WTC11 (cell line): ENCODE measurements at regions not wholly inside any gene's neighbourhood (a gene's known extent, or its start where the extent isn't known, plus 50 kb on each side); places are given as distances from the start of the nearest gene placed in this dataset.

Experiments used
- ATAC-seq: fragments of 200-7000 bp; cut with Tn5 transposase; 2 replicates; pipeline ENCODE4 v1.10.0; 2021; ENCODE audit warnings: mild to moderate bottlenecking, moderate library complexity
- CTCF ChIA-PET: fragments of 300-600 bp; sonication (Branson Sonifier 250); formaldehyde crosslinking; loops from one replicate; lab custom pipeline; 2021; ENCODE audit warnings: antibody characterized with exemption; lab: Charles Lee
- POLR2A ChIA-PET: fragments of 350-600 bp; sonication (Branson Sonifier 250); formaldehyde crosslinking; loops from one replicate; lab custom pipeline; 2021; ENCODE audit warnings: antibody characterized with exemption; lab: Charles Lee
- DNase-seq: peaks from one replicate; pipeline ENCODE4 v3.0.0; 2021; ENCODE audit warnings: low spot score
- H3K27ac Mint-ChIP-seq: 2 replicates; pipeline ENCODE4 v1.8.0; 2021; ENCODE audit warnings: mixed read lengths
- H3K27me3 Mint-ChIP-seq: 2 replicates; pipeline ENCODE4 v1.8.0; 2021; ENCODE audit warnings: low read depth, mild to moderate bottlenecking, moderate library complexity, mixed read lengths
- H3K36me3 Mint-ChIP-seq: 2 replicates; pipeline ENCODE4 v1.8.0; 2021; ENCODE audit warnings: mixed read lengths
- H3K4me1 Mint-ChIP-seq: 2 replicates; pipeline ENCODE4 v1.8.0; 2022; ENCODE audit warnings: mixed read lengths
- H3K4me3 Mint-ChIP-seq: 2 replicates; pipeline ENCODE4 v1.8.0; 2021; ENCODE audit warnings: mild to moderate bottlenecking, moderate library complexity, mixed read lengths
- H3K9me3 Mint-ChIP-seq: 2 replicates; pipeline ENCODE4 v1.8.0; 2021; ENCODE audit warnings: mixed read lengths
- AFF4 ChIP-seq: sonication (generic); formaldehyde crosslinking; IDR thresholded peaks from 2 replicates; pipeline ENCODE4 v1.8.1; 2023; ENCODE audit warnings: mild to moderate bottlenecking, missing genetic modification reagents, borderline replicate concordance
- ARID4B ChIP-seq: sonication (generic); formaldehyde crosslinking; IDR thresholded peaks from 2 replicates; pipeline ENCODE4 v1.8.0; 2023; ENCODE audit warnings: missing genetic modification reagents, mild to moderate bottlenecking, borderline replicate concordance
- ATF2 ChIP-seq: sonication (generic); formaldehyde crosslinking; IDR thresholded peaks from 2 replicates; pipeline ENCODE4 v1.8.1; 2022; ENCODE audit warnings: low read depth, missing genetic modification reagents, borderline replicate concordance
- EMX1 ChIP-seq: fragments of 250-450 bp; sonication (Bioruptor Pico); IDR thresholded peaks from 2 replicates; pipeline ENCODE4 v1.8.0; 2021; ENCODE audit warnings: mild to moderate bottlenecking
- FOXK1 ChIP-seq: sonication (generic); formaldehyde crosslinking; IDR thresholded peaks from 2 replicates; pipeline ENCODE4 v1.8.0; 2022; ENCODE audit warnings: mild to moderate bottlenecking, moderate library complexity, missing genetic modification reagents
- JAZF1 ChIP-seq: fragments of 250-450 bp; sonication (Bioruptor Pico); IDR thresholded peaks from 2 replicates; pipeline ENCODE4 v1.9.0; 2021; ENCODE audit warnings: moderate library complexity, mild to moderate bottlenecking, inconsistent platforms
- KAT7 ChIP-seq: sonication (generic); formaldehyde crosslinking; IDR thresholded peaks from 2 replicates; pipeline ENCODE4 v1.8.1; 2023; ENCODE audit warnings: missing genetic modification reagents, mild to moderate bottlenecking, borderline replicate concordance
- NR1H2 ChIP-seq: sonication (generic); formaldehyde crosslinking; IDR thresholded peaks from 2 replicates; pipeline ENCODE4 v1.9.0; 2021; ENCODE audit warnings: mild to moderate bottlenecking, moderate library complexity, missing genetic modification reagents
- NR2C2 ChIP-seq: sonication (generic); formaldehyde crosslinking; IDR thresholded peaks from 2 replicates; pipeline ENCODE4 v1.8.0; 2022; ENCODE audit warnings: mild to moderate bottlenecking, missing genetic modification reagents
- PRDM15 ChIP-seq: sonication (generic); formaldehyde crosslinking; IDR thresholded peaks from 2 replicates; pipeline ENCODE4 v1.8.0; 2022; ENCODE audit warnings: missing genetic modification reagents
- STAT6 ChIP-seq: sonication (generic); formaldehyde crosslinking; conservative IDR thresholded peaks from 2 replicates; pipeline ENCODE4 v1.8.1; 2023; ENCODE audit warnings: mild to moderate bottlenecking, low read depth, missing genetic modification reagents, moderate library complexity
- TP53 ChIP-seq: sonication (generic); formaldehyde crosslinking; IDR thresholded peaks from 2 replicates; pipeline ENCODE4 v1.8.1; 2023; ENCODE audit warnings: mild to moderate bottlenecking, missing genetic modification reagents
- USF2 ChIP-seq: sonication (generic); formaldehyde crosslinking; IDR thresholded peaks from 2 replicates; pipeline ENCODE4 v1.8.1; 2023; ENCODE audit warnings: mild to moderate bottlenecking, missing genetic modification reagents, moderate library complexity
- ZNF121 ChIP-seq: sonication (generic); formaldehyde crosslinking; IDR thresholded peaks from 2 replicates; pipeline ENCODE4 v1.8.0; 2023; ENCODE audit warnings: missing genetic modification reagents
- ZSCAN18 ChIP-seq: fragments of 250-450 bp; sonication (Bioruptor Pico); IDR thresholded peaks from 2 replicates; pipeline ENCODE4 v2.1.2; 2022; ENCODE audit warnings: mild to moderate bottlenecking, moderate library complexity

- ChIA-PET CTCF (no interaction called here), POLR2A (interaction anchor here (1.3 kb wide), 1 partner anchor 16 kb away, joined by 3 read pairs; no protein-coding TSS in a partner anchor)
- ATAC-seq (no peak), DNase-seq (no peak)
- H3K4me1 Mint-ChIP-seq: 0 out of 2 replicates have a peak, but pooled peaks cover 4% of the 10 kb centered on the region
- H3K27ac Mint-ChIP-seq: no peak overlapping the region
- no peaks in the 10 kb centered on the region for H3K9me3 Mint-ChIP-seq
- H3K36me3 Mint-ChIP-seq: no peaks in the 10 kb centered on the region
- no peaks in the 10 kb centered on the region for H3K27me3 Mint-ChIP-seq
- no peak overlapping the region for H3K4me3 Mint-ChIP-seq
- TF ChIP-seq TP53 (no peak), AFF4 (CRISPR knock-in tag) (no peak), ZSCAN18 (CRISPR knock-in tag) (no peak), NR2C2 (CRISPR knock-in tag) (no peak), STAT6 (CRISPR knock-in tag) (no peak), KAT7 (CRISPR knock-in tag) (no peak), NR1H2 (CRISPR knock-in tag) (no peak), USF2 (no peak), EMX1 (no peak), ZNF121 (CRISPR knock-in tag) (no peak), PRDM15 (CRISPR knock-in tag) (no peak), ATF2 (CRISPR knock-in tag) (no peak), FOXK1 (CRISPR knock-in tag) (no peak), ARID4B (CRISPR knock-in tag) (no peak), JAZF1 (CRISPR knock-in tag) (no peak)
These were observed 435.7 kb downstream of the ZEB2 start for GRCh38 chr2:144084114-144084661.
